ENCODE measurements at regions not wholly inside any gene's neighbourhood (a gene's known extent, or its start where the extent isn't known, plus 50 kb on each side); places are given as distances from the start of the nearest gene placed in this dataset.

- DNase-seq, result no peak
Observed at GRCh38 chr7:21361413-21362125, 66.3 kb upstream of the SP4 start.

- DNase-seq, result no peak
Observed at GRCh38 chr7:21364801-21365271, 63.0 kb upstream of the SP4 start.

- no peak for DNase-seq
Observed at GRCh38 chr7:21365866-21366624, 61.8 kb upstream of the SP4 start.

- DNase-seq, result no peak
Observed at GRCh38 chr7:21367081-21367480, 60.8 kb upstream of the SP4 start.

GRCh38 chr7:21367537-21367936 is 60.3 kb upstream of the SP4 start:
- no peak for DNase-seq

- no peak for DNase-seq
Observed at GRCh38 chr7:21368317-21368716, 59.6 kb upstream of the SP4 start.

- DNase-seq, result no peak
Observed at GRCh38 chr7:21370283-21370982, 57.5 kb upstream of the SP4 start.

- DNase-seq, result no peak
Observed at GRCh38 chr7:21371360-21371759, 56.5 kb upstream of the SP4 start.

GRCh38 chr7:21373031-21373430 is 54.9 kb upstream of the SP4 start:
- DNase-seq, result no peak

- DNase-seq, result no peak
Observed at GRCh38 chr7:21374134-21374533, 53.7 kb upstream of the SP4 start.

- DNase-seq, result no peak
Observed at GRCh38 chr7:21377545-21377944, 50.3 kb upstream of the SP4 start.
